ENCODE measurements at regions not wholly inside any gene's neighbourhood (a gene's known extent, or its start where the extent isn't known, plus 50 kb on each side); places are given as distances from the start of the nearest gene placed in this dataset.

- no peak for DNase-seq
Observed at GRCh38 chrX:10749113-10749512, 128.7 kb upstream of the MID1 start.

- DNase-seq = no peak
Observed at GRCh38 chrX:10750581-10750980, 130.2 kb upstream of the MID1 start.

- DNase-seq = no peak
Observed at GRCh38 chrX:10753116-10753515, 132.7 kb upstream of the MID1 start.

GRCh38 chrX:10754445-10754844 is 134.1 kb upstream of the MID1 start:
- no peak for DNase-seq

DNA sequence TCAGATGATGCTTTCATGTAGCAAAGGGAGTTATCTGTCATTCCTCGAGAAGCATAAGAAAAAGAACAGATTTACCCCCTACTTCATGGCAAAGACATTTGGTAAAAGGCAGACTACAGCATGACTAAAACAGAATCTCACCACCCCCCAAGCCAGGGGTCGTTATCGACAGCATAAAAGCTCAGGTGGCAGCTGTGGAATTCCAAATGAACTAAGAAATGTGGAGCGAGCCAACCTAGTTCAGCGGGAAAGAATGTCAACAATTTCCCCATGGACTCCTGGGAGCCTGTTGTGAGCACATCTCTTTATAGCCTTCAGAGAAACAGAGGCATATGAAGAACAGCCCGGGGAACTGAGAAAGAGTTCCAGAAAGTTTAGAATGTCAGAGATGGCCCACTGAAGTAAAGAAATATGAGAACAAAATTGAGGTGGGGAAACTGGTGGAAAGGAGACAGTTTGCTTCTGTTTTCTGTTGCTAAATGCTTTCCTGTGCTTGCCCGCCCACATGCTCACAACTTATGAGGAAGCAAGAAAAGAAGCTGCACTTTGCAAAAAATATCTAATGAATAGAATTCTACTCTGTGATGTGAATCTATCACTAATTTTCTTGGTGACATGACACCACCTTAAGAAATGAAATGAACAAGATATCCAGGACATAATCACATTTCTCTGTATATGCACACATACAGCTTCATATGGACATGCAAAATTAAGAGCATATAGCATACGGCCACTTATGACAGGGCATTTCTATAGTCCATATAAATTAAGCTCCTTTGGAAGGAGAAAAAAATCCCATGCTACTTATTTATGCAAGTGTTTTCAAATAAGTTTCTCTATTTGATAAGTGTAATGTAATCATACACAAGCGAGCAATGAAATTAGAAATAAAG is 135.3 kb upstream of the MID1 start:
- DNase-seq = no peak

DNA sequence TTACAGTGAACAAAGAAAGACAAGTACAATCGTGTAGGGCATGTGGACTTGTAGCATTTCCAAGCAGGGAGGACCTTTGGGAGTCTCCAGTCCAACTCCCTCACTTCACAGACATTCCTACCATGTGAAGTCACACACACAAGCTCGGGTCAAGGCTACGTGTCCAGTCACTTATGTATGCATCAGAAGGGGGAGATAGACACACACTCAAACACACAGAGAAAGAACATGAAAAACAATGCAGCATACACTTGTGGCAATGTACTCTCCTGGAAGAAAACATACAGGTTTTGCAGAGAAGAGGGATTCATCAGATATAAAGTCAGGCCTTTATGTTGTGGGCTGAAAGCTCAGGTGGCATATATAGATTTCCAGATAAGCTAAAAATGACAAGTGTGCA is 136.1 kb upstream of the MID1 start:
- no peak for DNase-seq

- no peak for DNase-seq
Observed at GRCh38 chrX:10759141-10759799, 138.9 kb upstream of the MID1 start.

- no peak for DNase-seq
Observed at GRCh38 chrX:10761447-10761846, 141.1 kb upstream of the MID1 start.

GRCh38 chrX:10769195-10769594 is 148.8 kb upstream of the MID1 start:
- DNase-seq = no peak

DNA sequence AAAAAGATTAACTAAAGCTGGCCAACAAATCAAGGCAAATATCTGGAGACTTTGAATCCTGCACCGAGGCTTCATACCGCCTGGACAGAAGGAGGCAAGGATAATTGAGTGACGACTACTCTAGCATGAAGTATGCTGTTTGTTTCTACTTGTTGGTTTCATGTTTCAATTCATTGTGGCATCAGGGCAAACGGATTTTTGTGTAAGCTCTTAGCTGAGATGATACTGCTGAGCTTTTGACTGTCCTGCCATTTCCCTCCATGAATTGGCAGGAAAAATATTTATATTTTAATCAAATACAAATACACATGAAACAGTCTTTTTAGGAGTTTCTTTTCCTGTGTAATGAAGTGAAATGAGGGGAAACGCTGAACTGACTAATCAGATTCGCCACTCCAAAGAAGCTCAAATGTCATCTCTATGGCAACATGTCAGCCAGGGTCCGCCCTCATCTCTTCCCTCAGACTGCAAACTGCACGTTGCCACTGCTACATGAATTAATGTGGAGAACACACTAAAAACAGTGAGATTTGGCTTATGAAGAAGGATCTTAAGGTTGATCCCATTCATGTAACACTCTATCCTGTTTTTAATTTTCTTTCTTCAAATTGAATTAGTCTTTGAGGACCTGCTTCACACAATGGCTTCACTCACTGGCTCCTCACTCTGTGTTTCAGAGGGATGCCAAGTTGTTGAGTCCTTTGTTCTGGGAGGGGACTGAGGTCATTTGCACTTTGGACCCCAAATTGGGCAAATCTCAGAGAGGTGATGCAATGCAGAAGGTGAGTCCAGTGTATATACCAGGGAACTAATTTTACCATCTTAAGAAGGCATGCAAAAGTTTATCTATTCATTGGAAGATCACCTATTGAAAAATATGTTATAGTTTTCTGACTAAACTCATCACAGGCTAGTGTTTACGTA is 149.6 kb upstream of the MID1 start:
- no peak for DNase-seq

DNA sequence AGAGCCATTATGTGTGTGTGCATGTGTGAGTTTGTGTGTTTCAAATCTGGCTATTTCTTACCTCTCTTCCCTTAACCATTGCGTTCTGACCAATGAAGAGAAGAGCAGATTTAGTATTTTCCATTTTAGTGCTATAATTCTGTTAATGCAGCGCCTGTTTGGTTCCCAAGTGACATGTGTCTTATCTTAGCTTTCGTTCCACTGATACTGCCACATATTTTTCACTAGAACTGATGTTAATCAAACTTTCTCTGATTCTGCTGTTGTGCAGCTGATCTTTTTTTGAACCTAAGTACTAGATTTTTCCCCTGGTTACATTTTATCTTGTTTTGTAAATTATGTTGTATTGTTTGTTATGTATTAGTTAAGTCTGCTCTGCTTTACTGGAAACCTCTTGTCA is 152.9 kb upstream of the MID1 start:
- no peak for DNase-seq

- no peak for DNase-seq
Observed at GRCh38 chrX:10781847-10782530, 161.6 kb upstream of the MID1 start.

DNA sequence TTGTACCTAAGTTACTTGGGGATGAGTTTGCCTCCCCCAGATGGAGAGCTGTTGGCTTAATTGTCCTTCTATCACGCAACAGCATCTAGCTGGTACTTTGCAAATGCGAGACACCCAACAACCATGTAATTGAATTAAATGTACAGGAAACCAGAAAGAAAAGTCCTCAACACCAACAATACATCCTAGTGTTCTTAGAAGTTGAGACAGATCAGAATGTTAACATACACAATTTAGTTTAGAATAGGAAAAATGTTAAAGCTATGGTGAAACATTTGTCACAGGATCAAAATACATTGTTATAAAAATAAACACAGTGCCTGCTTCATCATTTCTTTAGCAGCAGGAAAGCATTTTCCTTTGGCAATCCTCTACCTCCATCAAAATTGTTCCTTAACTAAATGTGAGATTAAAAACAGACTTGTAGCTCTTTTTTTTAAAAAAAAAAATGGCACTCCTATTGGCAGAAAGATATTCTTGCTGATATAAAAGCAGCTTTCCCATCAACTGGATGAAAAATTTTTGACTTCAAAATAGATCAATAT is 163.1 kb upstream of the MID1 start:
- DNase-seq = no peak

- DNase-seq = no peak
Observed at GRCh38 chrX:10787264-10787663, 166.9 kb upstream of the MID1 start.

GRCh38 chrX:10794203-10794630 is 173.8 kb upstream of the MID1 start:
- DNase-seq = no peak

- no peak for DNase-seq
Observed at GRCh38 chrX:10795721-10796120, 175.3 kb upstream of the MID1 start.

DNA sequence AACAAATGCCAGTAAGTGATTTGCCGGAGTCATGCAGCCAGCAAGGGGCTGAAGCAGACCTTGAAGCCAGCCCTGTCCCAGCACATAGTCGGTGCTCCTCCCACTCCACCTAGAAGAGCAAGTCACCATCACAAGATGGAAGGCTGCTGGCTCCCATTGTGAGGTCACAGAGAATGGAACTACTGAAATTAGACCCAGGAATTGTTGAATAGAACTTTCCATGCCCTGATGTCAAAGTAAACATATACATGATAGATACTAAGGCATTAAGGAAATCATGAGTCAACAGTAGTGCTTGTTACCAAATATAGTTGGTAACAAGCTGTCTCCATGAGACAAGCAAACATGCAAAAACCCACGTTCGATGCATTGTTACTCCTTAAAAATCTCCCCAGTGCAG is 177.1 kb upstream of the MID1 start:
- no peak for DNase-seq

DNA sequence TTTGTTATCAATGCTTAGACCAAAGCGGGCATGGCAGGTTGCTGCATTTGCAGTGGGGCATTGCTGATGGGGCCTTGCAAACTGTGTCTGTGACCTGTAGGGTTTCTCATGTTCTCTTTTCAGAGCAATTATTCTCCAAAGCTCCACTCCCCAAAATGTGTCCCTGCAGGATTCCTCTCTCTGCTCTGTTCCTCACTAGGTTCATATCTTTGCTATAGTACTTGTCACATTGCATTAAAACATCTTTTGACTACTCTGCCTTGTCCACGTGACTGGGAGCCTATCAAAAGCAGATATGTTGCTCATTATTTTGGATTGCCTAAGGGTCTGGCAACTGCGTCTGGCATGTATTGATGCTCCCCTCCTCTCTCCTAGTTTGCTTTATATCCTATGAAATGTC is 177.7 kb upstream of the MID1 start:
- DNase-seq = no peak

DNA sequence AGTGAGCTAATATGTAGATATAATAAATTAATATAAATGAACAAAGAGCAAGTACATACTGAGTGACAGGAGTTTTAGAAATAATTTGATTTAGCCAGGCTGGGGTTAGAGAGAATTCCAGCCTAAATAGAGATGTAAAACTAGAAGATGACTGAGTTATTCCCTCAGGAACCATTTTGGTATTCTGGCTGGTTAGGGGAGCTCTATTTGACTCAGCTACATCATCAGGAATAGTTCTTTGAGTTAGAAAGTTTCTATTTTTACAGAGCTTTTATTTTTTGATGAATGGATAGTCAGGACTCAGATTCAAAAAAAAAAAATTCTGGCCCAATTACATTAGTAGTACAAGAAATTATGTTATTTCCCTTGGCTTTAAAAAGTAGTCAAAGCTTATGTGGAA is 180.4 kb upstream of the MID1 start:
- no peak for DNase-seq

- no peak for DNase-seq
Observed at GRCh38 chrX:10811111-10811510, 190.7 kb upstream of the MID1 start.

DNA sequence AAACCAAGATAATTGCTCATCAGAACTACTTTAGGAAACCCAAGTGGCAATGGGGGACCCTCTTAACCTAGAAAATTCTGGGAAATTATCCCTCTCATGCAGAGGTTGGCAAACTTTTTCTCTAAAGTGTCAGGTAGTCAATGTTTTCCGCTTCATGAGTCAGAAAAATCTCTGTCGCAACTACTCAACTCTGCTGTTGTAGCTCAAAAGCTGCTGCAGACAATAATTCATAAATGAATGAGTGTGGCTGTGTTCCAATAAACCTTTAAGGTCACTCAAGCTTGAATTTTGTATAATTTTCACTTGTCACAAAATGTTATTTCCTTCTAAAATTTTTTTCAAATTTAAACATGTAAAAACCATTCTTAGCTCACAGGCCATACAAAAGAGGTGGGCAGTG is 193.4 kb upstream of the MID1 start:
- no peak for DNase-seq

DNA sequence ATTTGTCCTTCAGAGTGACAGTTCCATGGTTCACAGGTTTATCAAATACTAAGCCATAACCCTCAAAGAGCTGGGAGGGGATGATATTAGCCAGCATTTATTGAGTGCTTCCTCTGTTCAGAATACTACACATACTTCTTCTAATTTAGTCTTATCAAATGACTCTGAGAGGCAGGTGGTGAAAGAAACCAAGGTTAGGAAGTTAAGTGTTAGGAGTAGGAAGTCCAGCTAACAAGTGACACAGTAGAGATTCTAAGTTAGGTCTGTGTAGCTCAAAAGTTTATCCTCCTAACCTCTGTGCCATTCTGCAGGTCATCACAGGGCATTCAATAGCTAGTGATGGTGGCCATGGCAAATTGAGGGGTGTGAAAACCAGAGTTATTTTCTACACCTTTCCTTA is 198.3 kb upstream of the MID1 start:
- no peak for DNase-seq

- no peak for DNase-seq
Observed at GRCh38 chrX:10819973-10820372, 199.6 kb upstream of the MID1 start.

Measured in activated naive CD4-positive, alpha-beta T cell treated with anti-CD3 and anti-CD28 coated beads, Interleukin-2, amount 50 U/mL, for 16 hours (primary cell).